Left lobe of liver (tissue), 2 donors: ENCODE measurements at regions not wholly inside any gene's neighbourhood (a gene's known extent, or its start where the extent isn't known, plus 50 kb on each side); places are given as distances from the start of the nearest gene placed in this dataset.
"Not testable (repeated sequence)": the region's sequence is repeated elsewhere in the genome, so short reads cannot be mapped to it uniquely, and the experiment has no call there.

ENCODE experiments used
- ATAC-seq: fragments of 200-7000 bp; cut with Tn5 transposase; one replicate; pipeline ENCODE4 v1.9.1; 2020; ENCODE audit warnings: mild to moderate bottlenecking, moderate library complexity
- DNase-seq: peaks from one replicate; pipeline ENCODE4 v3.0.0-alpha.2; 2020; ENCODE audit warnings: low spot score
- donor health status: DM: no; HTN: no; CAD: no; lungs with moderate emphysema.
- donor health status: DM: no; HTN: yes; CAD: no.

DNA sequence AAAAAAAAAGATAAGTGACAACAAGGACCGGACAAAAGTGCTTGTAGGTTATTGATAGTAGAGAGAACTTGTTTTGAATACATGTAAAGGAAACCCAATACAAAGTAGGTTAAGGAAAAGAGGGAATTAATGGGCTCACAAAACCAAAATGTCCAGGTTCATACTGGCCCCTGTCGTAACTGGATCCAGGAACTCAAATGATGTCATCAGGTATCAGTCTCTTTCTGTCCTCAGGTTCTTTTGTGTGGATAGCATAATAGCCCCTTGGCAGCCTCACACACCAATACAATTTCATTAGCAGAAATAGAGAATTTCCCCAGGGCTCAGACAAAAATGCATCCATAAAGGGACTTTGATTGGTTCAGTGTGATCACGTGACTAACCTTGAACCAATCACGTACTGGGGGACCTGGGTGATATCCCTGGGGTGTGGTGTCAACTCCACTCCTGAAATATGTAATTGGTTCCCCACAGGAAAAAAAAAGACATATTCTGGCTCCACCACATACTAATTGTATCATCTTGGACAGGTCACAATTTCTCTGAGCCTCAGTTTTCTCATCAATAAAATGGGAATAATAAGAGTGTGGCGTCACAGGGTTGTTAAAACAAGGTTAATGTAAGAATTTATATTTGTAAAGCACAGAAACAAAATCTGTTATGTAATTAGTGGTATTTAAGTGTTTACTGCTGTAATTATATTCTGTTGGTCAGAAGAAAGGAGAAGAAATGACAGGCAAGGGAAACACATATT, 174.8 kb downstream of the PDGFRA start:
- no peak for ATAC-seq

DNA sequence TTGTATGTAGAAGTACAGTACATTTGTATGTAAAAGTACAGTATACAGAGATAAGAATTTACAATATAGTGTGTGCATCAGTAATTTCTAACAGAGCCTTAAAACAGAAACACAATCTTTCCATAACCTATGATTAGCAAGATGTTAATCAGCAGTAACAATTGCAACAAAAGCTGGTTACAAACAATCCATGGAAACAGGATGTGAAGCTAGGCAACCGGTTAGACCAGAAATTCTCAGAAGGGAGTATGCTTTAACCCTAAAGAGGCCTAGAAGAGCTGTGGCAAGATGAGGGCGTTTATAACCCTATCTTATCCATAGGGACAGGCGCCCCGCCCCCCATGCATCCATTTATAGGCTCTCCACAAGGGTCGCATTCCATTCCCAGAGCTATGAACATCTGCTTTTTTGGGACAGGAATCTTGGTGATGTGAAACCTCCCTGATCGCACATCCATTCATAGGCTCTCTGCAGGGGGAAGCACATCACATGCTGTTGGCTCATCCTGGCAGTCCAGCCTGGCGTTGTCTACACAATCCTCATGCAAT, 180.3 kb downstream of the PDGFRA start:
- not testable (repeated sequence) for DNase-seq, ATAC-seq

More for the DNA sequence above, 174.8 kb downstream of the PDGFRA start:
- no peak for DNase-seq

GRCh38 chr4:54414545-54414944, 185.5 kb downstream of the PDGFRA start:
- ATAC-seq (no peak), DNase-seq (no peak)

GRCh38 chr4:54417476-54417875, 188.4 kb downstream of the PDGFRA start:
- no peak for ATAC-seq
- DNase-seq = no peak

DNA sequence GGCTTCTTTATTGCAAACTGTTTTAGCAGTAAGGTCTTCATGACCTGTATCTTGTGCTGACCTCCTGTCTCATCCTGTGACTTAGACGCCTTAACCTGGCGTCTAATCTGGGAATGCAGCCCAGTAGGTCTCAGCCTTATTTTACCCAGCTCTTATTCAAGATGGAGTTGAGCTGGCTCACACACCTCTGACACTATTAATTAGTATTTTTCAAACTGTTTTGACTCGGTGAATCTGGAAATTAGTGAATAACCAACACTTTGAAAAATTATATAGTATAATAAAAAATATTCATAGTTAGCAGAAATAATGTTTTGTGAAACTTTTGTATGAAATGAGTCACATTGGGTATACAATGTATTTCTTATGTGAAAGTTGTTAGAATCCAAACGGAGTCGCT, 189.4 kb downstream of the PDGFRA start:
- ATAC-seq = no peak
- DNase-seq = no peak

GRCh38 chr4:54423066-54423465, 194.0 kb downstream of the PDGFRA start:
- DNase-seq (no peak), ATAC-seq (no peak)

GRCh38 chr4:54427826-54428225, 198.7 kb downstream of the PDGFRA start:
- DNase-seq (no peak), ATAC-seq (no peak)

- no peak for DNase-seq
- ATAC-seq = no peak
Measured at GRCh38 chr4:54428940-54429339, 199.8 kb downstream of the PDGFRA start.

- no peak for DNase-seq
- ATAC-seq = peak; percentile 59
Measured at GRCh38 chr4:54433686-54434085, 204.6 kb downstream of the PDGFRA start.

DNA sequence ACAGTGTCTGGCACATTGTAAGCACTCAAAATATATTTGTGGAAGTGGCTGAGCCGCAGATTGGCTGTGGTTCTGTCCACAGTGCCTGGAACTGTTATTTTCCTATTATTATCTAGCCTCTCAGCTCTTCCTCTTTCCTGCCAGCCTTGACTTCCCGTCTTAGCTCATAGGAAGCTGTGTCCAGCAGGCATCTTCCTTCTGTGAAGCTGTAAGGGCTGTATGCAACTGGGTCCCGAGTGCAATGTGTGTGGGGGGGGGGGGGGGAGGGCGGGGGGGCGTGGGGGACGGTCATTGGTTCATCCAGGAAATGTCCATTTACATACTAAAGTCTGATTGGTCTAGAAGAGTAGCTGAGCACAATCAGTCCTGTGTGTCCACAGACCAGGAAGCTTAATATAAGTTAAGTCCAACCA, 210.7 kb downstream of the PDGFRA start:
- ATAC-seq (peak; percentile 82), DNase-seq (peak; percentile 46)

GRCh38 chr4:54440394-54441136, 211.5 kb downstream of the PDGFRA start:
- ATAC-seq (peak; percentile 79), DNase-seq (no peak)

DNA sequence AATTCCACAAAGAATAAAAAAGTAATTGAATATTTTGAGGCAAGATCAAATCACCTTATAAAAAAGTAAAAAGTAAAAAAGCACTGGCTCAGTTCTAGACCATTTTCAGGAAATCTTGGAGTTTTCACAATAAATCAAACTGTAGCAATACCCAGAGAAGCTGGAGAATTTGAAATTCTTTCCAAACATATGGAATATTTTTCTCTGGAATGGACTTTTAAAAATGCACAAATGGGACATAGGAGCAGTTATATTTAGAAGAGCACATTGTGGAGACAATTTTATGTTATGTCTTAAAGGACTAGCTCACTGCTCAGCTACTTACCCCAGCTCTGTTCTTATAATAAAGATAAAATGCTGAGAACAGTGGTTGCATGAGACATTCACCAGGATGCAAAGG, 211.9 kb upstream of the KIT start:
- DNase-seq (no peak), ATAC-seq (no peak)

DNA sequence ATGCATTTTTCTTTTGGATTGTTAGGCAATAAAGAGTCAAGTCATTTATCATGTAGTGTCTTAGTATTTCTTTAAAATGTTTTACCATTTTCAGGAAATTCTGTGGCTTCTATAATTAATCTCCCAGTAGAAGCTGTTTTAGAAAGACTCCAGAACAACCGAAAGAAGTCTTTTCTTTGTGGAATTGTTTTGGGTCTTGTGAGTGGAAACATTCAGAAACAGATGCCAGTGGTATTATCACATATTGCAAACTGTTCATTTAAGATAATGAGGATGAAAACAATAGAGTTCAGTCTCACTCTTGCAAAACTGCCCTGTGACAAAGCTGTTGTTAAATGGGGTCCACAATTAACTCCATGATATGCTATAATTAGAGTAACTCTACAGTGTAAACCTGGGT, 211.2 kb upstream of the KIT start:
- DNase-seq = no peak
- ATAC-seq = no peak

DNA sequence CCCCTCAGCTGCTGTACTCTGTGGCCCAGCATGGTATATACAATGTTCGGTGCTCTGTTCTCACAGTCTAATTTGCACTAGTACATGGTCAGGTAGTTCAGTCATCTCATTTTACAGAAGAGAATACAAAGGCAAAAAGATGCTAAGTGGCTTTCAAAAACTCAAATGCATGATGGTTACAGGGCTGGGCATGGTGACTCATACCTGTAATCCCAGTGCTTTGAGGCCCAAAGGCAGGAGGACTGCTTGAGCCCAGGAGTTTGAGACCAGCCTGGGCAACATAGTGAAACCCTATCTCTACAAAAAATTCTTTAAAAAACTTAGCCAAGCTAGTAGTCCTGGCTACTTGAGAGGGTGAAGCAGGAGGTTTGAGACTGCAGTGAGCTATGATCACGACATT, 210.5 kb upstream of the KIT start:
- ATAC-seq = no peak
- no peak for DNase-seq

DNA sequence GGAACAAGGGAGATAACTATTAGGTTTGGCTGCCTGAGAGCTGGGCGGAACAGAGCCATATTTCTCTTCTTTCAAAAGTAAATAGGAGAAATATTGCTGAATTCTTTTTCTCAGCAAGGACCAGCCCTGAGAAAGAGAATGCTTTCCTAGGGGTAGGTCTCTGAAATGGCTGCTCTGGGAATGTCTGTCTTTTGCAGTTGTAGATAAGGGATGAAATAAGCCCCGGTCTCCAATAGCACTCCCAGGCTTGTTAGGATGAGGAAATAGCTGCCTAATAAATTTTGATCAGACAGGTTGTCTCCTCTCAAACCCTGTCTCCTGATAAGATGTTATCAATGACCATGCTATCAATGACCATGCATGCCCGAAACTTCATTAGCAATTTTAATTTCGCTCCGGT, 207.8 kb upstream of the KIT start:
- ATAC-seq = no peak

DNA sequence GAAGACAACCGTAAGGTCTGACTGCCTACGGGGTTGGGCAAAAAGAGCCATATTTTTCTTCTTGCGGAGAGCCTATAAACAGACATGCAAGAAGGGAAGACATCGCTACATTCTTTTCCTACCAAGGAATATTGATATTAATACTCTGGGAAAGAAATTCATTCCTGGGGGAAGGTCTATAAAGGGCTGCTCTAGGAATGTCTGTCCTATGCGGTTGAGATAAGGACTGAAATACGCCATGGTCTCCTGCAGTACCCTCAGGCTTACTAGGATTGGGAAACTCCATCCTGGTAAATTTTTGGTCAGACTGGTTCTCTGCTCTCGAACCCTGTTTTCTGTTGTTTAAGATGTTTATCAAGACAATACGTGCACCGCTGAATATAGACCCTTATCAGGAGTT, 190.8 kb upstream of the KIT start:
- not testable (repeated sequence) for ATAC-seq

More for the DNA sequence above, 207.8 kb upstream of the KIT start:
- DNase-seq = no peak

DNA sequence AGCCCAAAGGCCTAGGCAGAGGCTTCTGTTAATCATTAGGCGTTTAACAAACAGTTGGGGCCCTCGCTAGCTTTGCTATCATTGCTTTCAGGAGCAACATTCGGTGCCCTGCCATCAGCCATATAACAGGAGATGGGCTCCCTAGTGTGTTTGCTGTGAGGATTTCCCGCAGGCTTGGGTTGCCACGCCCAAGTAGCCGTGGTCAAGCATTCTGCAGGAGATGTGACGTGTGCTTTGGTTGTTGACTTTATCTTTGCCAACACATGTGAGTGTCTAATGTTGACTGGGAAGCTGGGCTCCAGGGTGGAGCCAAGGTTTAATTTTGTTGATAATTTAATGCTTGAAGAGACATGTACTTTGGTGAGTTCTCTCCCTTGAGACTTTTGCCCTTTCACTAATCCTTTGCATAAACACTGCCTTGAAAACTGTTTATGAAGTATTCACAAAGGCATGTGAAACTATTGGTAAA, 184.6 kb upstream of the KIT start:
- ATAC-seq = peak; percentile 38
- DNase-seq = no peak

More for the DNA sequence above, 190.8 kb upstream of the KIT start:
- DNase-seq = not testable (repeated sequence)

DNA sequence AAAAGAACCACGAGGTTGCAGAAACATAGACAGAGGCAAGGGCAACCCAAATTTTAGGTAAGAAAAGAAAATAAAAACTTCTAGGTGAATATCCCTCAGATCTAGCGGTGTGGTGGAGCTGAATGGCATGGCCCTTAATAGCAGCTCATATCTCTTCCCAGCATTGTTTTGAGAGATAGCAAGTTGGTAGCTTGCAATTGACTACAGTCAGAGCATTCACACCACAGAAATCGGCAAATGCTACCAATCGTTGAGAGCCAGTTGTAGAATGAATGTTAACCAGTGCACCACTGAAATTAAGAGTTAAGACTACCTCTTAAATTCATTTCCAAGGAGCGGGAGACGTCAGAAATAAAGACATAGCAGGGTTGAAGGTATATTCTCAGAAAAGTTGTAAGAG, 184.0 kb upstream of the KIT start:
- ATAC-seq (no peak), DNase-seq (no peak)

GRCh38 chr4:54475546-54475945, 182.2 kb upstream of the KIT start:
- DNase-seq (no peak), ATAC-seq (no peak)

DNA sequence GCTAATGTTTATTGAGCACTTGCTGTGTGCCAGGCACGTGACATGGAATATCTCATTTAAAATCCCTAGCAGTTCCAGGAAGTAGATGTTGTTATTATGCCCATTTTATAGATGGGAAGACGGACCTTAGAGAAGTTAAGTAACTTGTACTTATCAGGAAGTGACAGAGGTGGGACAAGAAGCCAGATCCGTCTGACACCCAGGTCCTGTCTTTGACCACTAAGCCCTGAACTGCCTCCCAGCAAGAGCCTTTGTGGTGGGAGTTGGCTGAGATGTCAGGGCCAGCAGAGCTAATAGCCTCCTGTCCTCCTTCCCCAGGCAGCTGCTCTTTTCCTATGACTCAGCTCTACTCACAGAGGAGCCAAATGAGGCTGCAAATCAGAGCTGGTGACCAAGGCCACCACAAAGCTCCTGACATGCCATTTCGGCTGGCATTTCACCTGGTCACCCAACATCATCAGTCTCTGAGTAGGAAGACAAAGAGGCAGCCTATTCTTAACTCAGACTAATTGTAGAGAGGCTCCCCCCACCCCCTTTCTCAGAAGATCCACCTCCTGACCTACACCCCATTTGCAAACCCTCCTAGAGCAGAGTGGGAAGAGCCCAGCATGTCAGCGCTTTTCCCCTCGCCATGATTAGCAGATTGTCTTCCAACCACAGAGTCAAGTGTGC, 175.1 kb upstream of the KIT start:
- ATAC-seq (no peak), DNase-seq (no peak)

DNA sequence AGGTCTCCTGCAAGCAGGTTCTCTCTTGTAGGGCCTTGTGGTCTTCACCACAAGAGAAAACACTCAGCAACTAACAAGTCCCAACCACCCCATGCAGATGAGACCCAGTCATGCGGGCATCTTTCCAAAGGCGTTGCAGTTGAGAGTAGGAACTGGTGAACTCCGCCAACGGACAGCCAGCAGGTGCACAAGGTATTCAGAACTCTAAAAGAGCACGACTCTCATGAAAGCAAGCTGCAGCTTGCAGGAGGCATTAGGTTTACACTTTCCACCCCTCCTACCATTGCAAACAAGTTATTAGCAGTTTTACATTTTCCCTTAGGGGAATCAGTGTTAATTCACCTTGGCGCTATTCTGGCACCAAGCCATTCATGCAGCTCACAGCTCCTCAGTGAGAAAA, 173.4 kb upstream of the KIT start:
- DNase-seq (no peak), ATAC-seq (no peak)
